ENCODE measurements at regions not wholly inside any gene's neighbourhood (a gene's known extent, or its start where the extent isn't known, plus 50 kb on each side); places are given as distances from the start of the nearest gene placed in this dataset.

GRCh38 chr3:152629363-152630122, 205.4 kb upstream of the P2RY1 start:
- TF ChIP-seq POLR2A (IDR thresholded peaks at IDR 0.05) (no peak), CTCF (IDR thresholded peaks at IDR 0.05) (no peak), EP300 (IDR thresholded peaks at IDR 0.05) (no peak)
